ENCODE measurements at regions not wholly inside any gene's neighbourhood (a gene's known extent, or its start where the extent isn't known, plus 50 kb on each side); places are given as distances from the start of the nearest gene placed in this dataset.

DNA sequence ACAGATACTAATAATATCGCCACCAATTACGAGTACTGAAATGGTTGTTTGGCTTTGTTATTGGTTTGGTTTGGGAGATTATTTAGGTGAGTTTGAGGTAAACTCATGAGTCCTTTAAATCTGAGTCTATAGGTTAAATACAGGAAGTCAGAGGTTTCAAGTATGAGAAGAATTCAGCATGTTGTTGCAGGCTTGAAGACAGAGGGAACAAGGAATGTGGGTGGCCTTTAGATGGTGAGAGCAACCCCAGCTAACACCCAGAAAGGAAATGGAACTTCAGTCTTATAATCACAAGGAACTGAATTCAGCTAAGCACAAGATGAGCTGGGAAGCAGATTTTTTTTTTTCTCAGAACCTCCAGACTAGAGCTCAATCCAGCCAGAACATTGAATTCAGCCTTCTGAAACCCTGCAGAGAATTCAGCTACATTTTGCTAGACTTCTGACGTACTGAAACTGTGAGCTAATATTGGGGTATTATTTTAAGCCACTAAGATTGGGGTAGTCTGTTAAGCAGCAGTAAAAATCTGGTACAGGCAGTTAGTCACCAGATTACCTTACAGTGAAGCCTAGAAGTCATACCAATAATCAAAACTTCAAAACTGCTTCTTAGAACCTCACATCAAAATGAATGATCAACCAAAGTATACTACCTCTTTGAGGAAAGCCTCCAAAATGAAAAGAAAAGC, 216.0 kb upstream of the PUM3 start:
- Histone ChIP-seq H3K4me3 (no peak overlapping the region), H3K27me3 (no peaks in the 10 kb centered on the region), H3K9me3 (no peaks in the 10 kb centered on the region), H3K4me1 (peaks cover 0 to 6% (median 0%) of the 10 kb centered on the region in 4 donors), H3K27ac (no peak overlapping the region), H3K36me3 (no peaks in the 10 kb centered on the region)
- TF ChIP-seq CTCF (IDR thresholded peaks at IDR 0.05), result no peak
- TF ChIP-seq POLR2A (IDR thresholded peaks at IDR 0.05), result no peak
- ATAC-seq (no peak), DNase-seq (no peak)
- intact Hi-C loops (cut with DNase I), result no loop called here
- 72% methylated on average over 3 of the region's 3 CpGs for WGBS (ENCODE audit: insufficient coverage, low coverage, low lambda C conversion rate, missing lambda C conversion rate)

- TF ChIP-seq POLR2A (IDR thresholded peaks at IDR 0.05), result no peak
- TF ChIP-seq CTCF (IDR thresholded peaks at IDR 0.05), result no peak
- Histone ChIP-seq H3K4me1 (peaks cover 0 to 13% (median 0%) of the 10 kb centered on the region in 4 donors), H3K36me3 (no peaks in the 10 kb centered on the region), H3K9me3 (no peaks in the 10 kb centered on the region), H3K27ac (no peak overlapping the region), H3K27me3 (no peaks in the 10 kb centered on the region), H3K4me3 (no peak overlapping the region)
- ATAC-seq (peak in 3 of 4 donors; percentile 53 to 88 (median 81)), DNase-seq (peak in 1 of 3 donors; percentile 55)
- 17% methylated on average over 2 of the region's 2 CpGs for WGBS (ENCODE audit: insufficient coverage, low coverage, low lambda C conversion rate, missing lambda C conversion rate)
- intact Hi-C loops (cut with DNase I), result no loop called here
These were observed 214.5 kb upstream of the PUM3 start for GRCh38 chr9:3058409-3058808.

DNA sequence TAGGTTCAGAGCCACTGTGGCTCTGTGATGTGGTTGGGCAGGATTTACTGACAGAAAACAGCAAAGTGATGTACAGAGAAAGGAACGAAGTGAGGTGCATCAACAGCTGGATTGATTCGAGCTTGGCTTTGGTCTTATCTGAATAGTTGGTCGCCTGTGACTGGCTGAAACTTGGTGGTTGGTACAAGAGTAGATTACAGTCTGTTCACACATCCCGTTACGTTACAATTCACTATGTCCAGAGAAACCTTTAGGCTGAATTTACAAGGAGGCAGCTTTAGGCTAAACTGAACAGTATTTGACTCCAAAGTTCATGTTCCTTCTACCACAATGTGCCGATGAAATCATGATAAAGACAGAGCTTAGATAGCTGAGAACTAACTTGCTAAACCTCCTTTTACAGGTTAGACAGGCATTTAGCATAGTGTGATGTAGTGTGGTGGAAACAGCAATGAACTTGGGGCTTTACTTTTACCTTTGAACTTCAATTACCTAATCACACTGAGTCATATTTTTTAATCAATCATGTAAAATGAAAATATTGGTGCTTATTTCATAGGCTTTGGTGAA, 210.2 kb upstream of the PUM3 start:
- H3K27ac ChIP-seq, result no peak overlapping the region
- H3K9me3 ChIP-seq, result no peaks in the 10 kb centered on the region
- ATAC-seq (peak in 3 of 4 donors; percentile 17 to 54 (median 50)), DNase-seq (no peak)
- WGBS (ENCODE audit: insufficient coverage, low coverage, low lambda C conversion rate, missing lambda C conversion rate), result 27% methylated on average over 6 of the region's 6 CpGs
- TF ChIP-seq CTCF (IDR thresholded peaks at IDR 0.05) (no peak), POLR2A (IDR thresholded peaks at IDR 0.05) (no peak)
- H3K36me3 ChIP-seq, result no peaks in the 10 kb centered on the region
- peaks cover 0 to 13% (median 0%) of the 10 kb centered on the region in 4 donors for H3K4me1 ChIP-seq
- no peaks in the 10 kb centered on the region for H3K27me3 ChIP-seq
- H3K4me3 ChIP-seq, result no peak overlapping the region
- intact Hi-C loops (cut with DNase I), result no loop called here

DNA sequence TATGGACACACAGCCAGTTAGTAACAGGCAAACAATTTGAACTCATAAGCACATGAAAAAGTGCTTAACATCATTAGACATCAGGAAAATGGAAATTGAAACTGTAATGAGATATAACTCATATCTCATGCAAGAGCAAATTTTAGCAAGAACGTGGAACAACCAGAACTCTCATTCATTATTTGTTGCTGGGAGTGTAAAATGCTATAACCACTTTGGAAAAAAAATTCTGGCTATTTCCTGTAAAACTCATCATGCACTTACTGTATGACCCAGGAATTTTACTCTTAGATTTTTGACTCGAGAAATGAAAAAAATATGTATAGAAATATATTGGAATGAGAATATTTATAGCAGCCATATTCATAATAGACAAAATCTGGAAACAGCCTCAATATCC, 205.7 kb upstream of the PUM3 start:
- Histone ChIP-seq H3K36me3 (no peaks in the 10 kb centered on the region), H3K4me3 (no peak overlapping the region), H3K27ac (no peak overlapping the region), H3K27me3 (no peaks in the 10 kb centered on the region), H3K4me1 (peaks cover 0 to 7% (median 0%) of the 10 kb centered on the region in 4 donors), H3K9me3 (no peaks in the 10 kb centered on the region)
- ATAC-seq (no peak), DNase-seq (no peak)
- 39% methylated on average over 2 of the region's 2 CpGs for WGBS (ENCODE audit: insufficient coverage, low coverage, low lambda C conversion rate, missing lambda C conversion rate)
- intact Hi-C loops (cut with DNase I), result no loop called here
- TF ChIP-seq CTCF (IDR thresholded peaks at IDR 0.05) (no peak), POLR2A (IDR thresholded peaks at IDR 0.05) (no peak)

Measured in right lobe of liver (tissue), 6 donors.